Activated CD4-positive, alpha-beta T cell treated with anti-CD3 and anti-CD28 coated beads, Interleukin-2, amount 50 U/mL, for 16 hours (primary cell): ENCODE measurements at regions not wholly inside any gene's neighbourhood (a gene's known extent, or its start where the extent isn't known, plus 50 kb on each side); places are given as distances from the start of the nearest gene placed in this dataset.

ENCODE experiments used
- DNase-seq: peaks from one replicate; pipeline ENCODE4 v3.0.0-alpha.2; 2020

- no peak for DNase-seq
These were observed 998.6 kb upstream of the B3GALT2 start for GRCh38 chr1:194184974-194185373.

GRCh38 chr1:194184425-194184824 is 998.0 kb upstream of the B3GALT2 start:
- no peak for DNase-seq

DNA sequence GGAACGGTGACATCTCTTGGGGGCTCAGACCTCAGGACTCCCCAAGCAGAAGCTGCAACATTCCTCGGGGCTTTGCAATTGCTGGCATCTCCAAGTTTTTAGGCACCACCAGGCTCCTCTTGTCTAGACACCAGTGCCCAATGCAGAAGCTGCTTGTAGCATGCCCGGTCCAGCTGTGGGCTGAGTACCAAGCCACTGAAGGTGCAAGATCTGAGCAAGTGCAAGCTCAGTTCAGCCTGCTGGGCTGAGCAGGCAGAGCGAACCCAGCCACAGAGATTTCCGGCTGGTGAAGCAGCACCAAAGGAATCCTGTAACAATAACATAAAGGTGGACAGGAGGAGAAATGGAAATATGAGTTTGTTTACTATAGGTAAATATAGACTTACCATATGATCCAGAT is 995.4 kb upstream of the B3GALT2 start:
- DNase-seq = no peak

- DNase-seq = no peak
These were observed 989.8 kb upstream of the B3GALT2 start for GRCh38 chr1:194176212-194176611.

DNA sequence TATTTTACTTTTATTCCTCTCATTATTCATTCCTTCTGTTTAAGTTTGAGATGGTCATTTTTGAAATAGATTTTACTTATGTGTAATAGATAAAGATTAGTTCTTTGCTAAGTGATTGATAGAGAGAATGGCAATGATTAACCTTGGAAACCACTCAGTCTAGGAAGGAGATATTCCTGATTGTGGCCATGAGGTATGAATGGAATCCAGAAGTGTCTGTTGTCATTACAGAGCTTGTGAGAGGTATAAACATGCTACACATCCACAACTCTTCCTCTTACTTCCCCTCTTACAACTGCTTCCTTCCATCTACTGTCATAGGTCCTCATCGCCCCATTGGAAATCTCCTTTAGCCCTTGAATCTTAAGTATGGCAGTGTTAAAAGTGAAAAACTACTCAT is 988.8 kb upstream of the B3GALT2 start:
- DNase-seq = no peak

DNA sequence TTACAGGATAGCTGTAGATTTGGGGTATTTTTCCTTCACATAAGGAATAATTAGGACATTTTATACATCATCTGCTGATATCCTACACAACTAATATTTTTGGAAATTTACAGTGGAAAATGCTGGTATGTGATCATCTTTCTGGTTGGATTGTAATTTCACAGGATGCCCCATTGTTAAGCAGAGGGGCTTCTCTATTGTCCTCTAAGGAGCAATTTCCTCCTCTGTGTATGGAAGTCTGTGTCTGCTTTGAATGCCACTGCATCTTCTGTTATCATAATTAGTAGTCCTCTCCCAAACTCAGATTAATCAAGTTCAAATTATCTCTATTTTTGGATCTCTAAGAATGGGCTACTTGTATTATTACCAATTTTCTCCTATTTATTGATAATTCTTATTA is 988.1 kb upstream of the B3GALT2 start:
- DNase-seq = no peak

GRCh38 chr1:194171596-194171995 is 985.2 kb upstream of the B3GALT2 start:
- DNase-seq = no peak

GRCh38 chr1:194167956-194168640 is 981.7 kb upstream of the B3GALT2 start:
- no peak for DNase-seq

DNA sequence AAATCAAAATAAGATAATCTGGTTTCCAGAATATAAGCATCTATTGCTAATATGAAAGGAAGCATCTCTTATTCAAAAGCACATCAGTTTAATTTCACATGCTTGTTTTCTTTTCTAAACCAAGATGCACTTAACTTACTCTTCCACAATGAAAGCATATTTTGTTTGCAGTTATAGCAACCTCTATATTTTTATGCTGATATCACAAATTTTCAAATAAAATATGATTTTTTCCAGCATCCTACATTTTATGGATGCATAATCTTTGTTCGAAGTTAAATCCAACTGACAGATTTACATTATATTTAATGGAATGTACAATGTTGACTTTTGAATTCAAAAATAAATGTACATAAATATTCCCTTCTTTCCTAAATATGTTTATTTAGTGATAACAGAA is 978.3 kb upstream of the B3GALT2 start:
- DNase-seq = no peak

GRCh38 chr1:194161591-194161990 is 975.2 kb upstream of the B3GALT2 start:
- DNase-seq = no peak

GRCh38 chr1:194159941-194160340 is 973.5 kb upstream of the B3GALT2 start:
- DNase-seq = no peak

DNA sequence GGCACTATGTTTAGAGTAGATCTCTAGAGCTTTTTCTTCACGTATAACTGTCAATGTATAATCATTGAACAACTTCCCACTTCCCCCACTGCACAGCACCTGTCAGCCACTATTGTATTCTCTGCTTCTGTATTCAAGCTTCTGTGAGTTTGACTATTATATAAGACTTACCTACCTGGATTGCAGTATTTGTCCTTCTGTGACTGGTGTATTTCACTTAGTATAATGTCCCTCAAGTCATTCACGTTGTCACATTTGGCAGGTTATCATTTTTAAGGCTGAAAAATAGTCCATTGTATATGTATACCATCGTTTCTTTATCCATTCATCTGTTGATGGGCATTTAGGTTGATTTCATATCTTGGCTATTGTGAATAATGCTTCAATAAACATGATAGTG is 969.5 kb upstream of the B3GALT2 start:
- DNase-seq = no peak

DNA sequence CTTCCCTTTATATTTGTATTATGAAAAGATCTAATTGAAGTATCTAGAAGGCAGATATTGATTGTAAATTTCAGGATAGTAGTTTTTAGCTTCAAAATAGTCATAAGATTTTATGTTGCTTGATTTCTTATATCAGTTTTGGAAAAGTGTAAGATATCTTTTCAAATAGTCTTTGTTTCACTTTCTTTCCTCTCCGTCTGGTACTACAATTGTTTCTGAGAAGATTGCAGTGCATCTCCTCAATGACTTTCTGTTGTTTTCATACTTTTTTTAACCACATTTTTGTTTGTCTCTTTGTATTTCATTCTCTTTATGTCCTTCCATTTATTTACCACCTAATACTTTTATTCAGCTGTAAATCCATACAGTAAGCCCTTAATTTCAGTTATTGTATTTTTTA is 964.6 kb upstream of the B3GALT2 start:
- DNase-seq = no peak

- DNase-seq = no peak
These were observed 963.8 kb upstream of the B3GALT2 start for GRCh38 chr1:194150242-194150641.

GRCh38 chr1:194133152-194133551 is 946.7 kb upstream of the B3GALT2 start:
- no peak for DNase-seq

DNA sequence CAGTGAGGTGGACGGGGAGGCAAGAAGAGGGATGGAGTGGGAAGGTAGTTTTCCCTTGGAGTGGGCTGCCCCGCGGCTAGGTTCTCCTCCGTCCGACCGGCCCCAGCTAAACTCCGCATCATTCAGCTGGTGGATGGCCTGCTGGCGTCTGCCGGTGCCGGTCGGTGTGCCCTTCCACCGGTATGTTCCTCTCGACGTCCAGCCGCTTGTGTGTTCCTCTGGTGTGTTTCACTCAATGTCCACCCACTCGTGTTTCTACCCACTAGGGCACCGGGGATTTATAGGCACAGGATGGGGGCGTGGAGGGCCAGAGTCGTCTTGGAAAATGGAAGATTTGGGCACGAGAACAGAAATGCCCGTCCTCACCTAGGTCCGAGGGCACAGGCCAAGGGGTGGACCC is 931.7 kb upstream of the B3GALT2 start:
- DNase-seq = no peak

DNA sequence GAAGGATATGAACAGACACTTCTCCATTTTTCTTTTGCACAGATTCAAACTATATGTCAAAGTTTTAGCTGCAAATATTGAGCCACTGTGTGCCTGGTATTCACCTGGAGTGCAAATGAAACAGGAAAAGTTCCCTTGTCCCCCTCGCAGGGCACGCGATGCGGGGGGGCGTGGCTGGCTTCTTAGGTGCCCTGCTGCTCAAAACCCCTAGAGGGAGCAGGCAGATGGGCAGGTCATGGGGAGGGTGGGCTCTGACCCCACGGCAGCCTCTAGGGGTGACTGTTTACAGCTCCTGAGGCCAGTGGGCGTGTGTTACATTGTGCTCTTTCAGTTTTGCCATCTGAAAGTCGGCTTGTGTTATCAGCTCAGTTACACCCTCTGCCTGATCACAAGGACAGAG is 931.2 kb upstream of the B3GALT2 start:
- no peak for DNase-seq

GRCh38 chr1:194114288-194114687 is 927.9 kb upstream of the B3GALT2 start:
- no peak for DNase-seq

DNA sequence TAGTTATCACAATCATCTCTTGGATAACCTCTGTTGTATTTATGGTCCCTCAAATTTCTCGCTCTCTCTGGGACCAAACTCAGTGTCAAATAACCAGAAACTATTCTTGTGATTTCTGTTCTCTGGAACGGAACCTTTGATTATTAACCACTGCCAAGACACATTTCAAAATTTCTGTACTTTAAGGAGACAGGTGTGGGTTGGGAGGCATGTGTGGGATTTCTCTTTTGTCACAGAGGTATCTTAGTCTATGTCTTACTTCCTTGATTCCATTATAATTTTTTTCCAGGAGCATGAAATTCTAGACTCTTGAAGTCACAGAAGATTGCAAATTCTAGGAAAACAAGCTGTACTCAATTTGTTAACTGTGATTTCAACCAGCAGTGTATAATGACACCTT is 919.0 kb upstream of the B3GALT2 start:
- DNase-seq = no peak

DNA sequence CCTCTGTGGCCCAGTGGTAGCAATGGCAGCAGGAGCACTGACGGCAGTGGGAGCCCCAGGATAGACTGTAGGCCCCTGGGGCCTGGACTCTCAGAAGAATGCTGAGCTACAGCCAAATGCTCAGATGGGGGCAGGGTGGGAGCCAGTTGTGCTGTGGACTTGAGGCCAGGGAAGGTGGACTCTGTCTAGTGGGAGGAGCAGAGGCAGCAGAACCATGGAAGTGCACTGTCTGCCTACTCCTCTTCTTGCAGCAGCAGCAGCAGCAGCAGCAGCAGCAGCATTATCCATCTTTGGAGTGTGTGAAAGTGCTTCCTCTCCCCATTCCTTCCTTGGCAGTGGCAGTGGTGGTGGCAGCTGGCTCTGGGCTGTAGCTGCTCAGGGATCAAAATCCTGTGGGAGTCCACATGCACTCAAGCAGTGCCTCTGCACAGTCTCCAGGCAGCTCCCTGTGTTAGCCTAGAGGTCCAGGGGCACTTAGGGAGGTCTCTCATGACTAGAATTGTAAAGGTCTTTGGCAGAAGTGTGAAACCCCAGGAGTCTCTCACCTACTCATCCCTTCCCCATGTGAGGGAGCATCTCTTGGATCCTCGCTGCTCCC is 917.9 kb upstream of the B3GALT2 start:
- DNase-seq = no peak

GRCh38 chr1:194103516-194104246 is 917.3 kb upstream of the B3GALT2 start:
- no peak for DNase-seq

DNA sequence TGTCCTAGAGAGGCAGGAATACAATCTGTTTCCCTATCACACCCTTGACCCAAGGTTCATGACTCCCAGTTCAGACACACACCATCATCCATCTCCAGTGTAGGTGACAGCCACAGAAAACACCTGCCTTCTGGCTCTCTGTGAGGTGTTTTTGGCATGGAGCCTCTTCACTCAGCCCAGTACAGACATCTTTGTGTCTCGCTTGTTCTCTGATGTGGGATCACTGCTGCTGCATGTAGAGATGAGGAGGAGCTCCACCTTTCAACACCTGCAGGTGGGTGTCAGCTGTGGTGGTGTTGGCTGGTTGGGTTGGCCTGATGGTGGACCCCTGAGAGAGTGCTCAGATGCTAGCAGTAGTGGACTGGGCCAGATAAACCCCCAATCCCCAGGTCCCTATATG is 916.7 kb upstream of the B3GALT2 start:
- DNase-seq = no peak

GRCh38 chr1:194102607-194103006 is 916.2 kb upstream of the B3GALT2 start:
- DNase-seq = no peak

DNA sequence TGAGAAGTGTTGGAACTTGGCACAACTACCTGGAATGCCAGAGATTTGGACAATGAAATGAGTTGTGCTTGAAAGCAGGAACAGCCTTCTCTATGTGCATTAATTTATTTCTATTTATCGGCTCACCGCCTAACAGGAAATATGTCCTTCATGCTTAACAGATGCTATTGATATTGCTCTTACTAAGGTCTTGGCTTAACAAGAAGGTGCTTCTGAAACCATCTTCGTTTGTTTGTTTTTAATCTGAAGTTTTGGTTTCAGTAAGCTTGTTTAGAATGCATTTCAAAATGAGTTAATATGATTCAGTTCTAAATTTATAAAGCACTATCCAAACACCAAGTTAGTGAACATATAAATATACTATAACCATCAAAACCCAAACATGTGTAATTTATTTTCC is 898.3 kb upstream of the B3GALT2 start:
- DNase-seq = no peak
